ENCODE measurements at regions not wholly inside any gene's neighbourhood (a gene's known extent, or its start where the extent isn't known, plus 50 kb on each side); places are given as distances from the start of the nearest gene placed in this dataset.

- H4K20me1 ChIP-seq (ENCODE audit: insufficient read depth): no peaks in the 10 kb centered on the region
- H3K27ac ChIP-seq (ENCODE audit: low read depth, low read length): no peak overlapping the region
- ATAC-seq (no peak), DNase-seq (ENCODE audit: low read depth, low spot score) (no peak)
- no peaks in the 10 kb centered on the region for H3K27me3 ChIP-seq (ENCODE audit: insufficient read depth, low read length)
- H3K4me1 ChIP-seq (ENCODE audit: control insufficient read depth in 1 of 2, insufficient read depth in 2 of 2, low read length in 2 of 2): no peaks in the 10 kb centered on the region
- H3K36me3 ChIP-seq (ENCODE audit: control insufficient read depth in 1 of 2, insufficient read depth in 2 of 2, low read length in 2 of 2): no peaks in the 10 kb centered on the region
- no peak overlapping the region for H3K4me3 ChIP-seq (replicated peaks in 1 of 2; ENCODE audit: low read depth in 1 of 2, low read length in 2 of 2)
- no peak overlapping the region for H2AFZ ChIP-seq (ENCODE audit: low read depth, low read length, poor library complexity, severe bottlenecking)
- H3K79me2 ChIP-seq (ENCODE audit: insufficient read depth, low read length): no peaks in the 10 kb centered on the region
- H3K9me2 ChIP-seq (ENCODE audit: insufficient read depth): no peaks in the 10 kb centered on the region
- no peak overlapping the region for H3K9ac ChIP-seq (ENCODE audit: low read length)
- no TSS peak for BruUV-seq (replicated peaks)
- TF ChIP-seq SIN3A (IDR thresholded peaks at IDR 0.05; ENCODE audit: low read depth) (no peak), REST (IDR thresholded peaks at IDR 0.05; ENCODE audit: low read depth) (no peak), EGR1 (IDR thresholded peaks at IDR 0.05; ENCODE audit: low read depth) (no peak), CTCF (IDR thresholded peaks at IDR 0.05 in 2 of 3, conservative IDR thresholded peaks at IDR 0.05 in 1 of 3; ENCODE audit: borderline replicate concordance in 1 of 3, insufficient read depth in 1 of 3, low read depth in 2 of 3, low read length in 2 of 3) (no peak), FOSL1 (IDR thresholded peaks at IDR 0.05; ENCODE audit: low read depth) (no peak), JUND (IDR thresholded peaks at IDR 0.05) (no peak), ZBTB33 (IDR thresholded peaks at IDR 0.05; ENCODE audit: extremely low read depth, insufficient replicate concordance, low read length) (no peak), ZFX (IDR thresholded peaks at IDR 0.05) (no peak), EZH2phosphoT487 (IDR thresholded peaks at IDR 0.05; ENCODE audit: borderline replicate concordance) (no peak), ATF3 (IDR thresholded peaks at IDR 0.05) (no peak), EZH2 (IDR thresholded peaks at IDR 0.05) (no peak), ELF1 (IDR thresholded peaks at IDR 0.05; ENCODE audit: borderline replicate concordance, low read depth) (no peak), SP1 (IDR thresholded peaks at IDR 0.05; ENCODE audit: low read depth) (no peak), CEBPB (IDR thresholded peaks at IDR 0.05; ENCODE audit: low read depth) (no peak), POLR2A (IDR thresholded peaks at IDR 0.05; ENCODE audit: borderline replicate concordance, extremely low read depth, insufficient read depth, insufficient read length) (no peak)
- TF ChIP-seq, protein P1, sequence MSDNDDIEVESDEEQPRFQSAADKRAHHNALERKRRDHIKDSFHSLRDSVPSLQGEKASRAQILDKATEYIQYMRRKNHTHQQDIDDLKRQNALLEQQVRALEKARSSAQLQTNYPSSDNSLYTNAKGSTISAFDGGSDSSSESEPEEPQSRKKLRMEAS (IDR thresholded peaks at IDR 0.05): no peak
- RAD21 ChIA-PET (ENCODE audit: low non-redundant PET in 1 of 2, low total read pairs in 2 of 2, uncharacterized antibody in 2 of 2, unreplicated experiment in 2 of 2): no interaction called here
- no peaks in the 10 kb centered on the region for H3K9me3 ChIP-seq (ENCODE audit: control insufficient read depth in 1 of 2, insufficient read depth in 1 of 2, low read depth in 1 of 2, low read length in 2 of 2)
- CTCF ChIA-PET: no interaction called here
- H3K4me2 ChIP-seq (ENCODE audit: low read length): no peak overlapping the region
- POLR2A ChIA-PET: no interaction called here
- intact Hi-C loops (cut with micrococcal nuclease): no loop called here
Observed at GRCh38 chr12:20097626-20098025, 270.7 kb upstream of the PDE3A start.
